ENCODE measurements at regions not wholly inside any gene's neighbourhood (a gene's known extent, or its start where the extent isn't known, plus 50 kb on each side); places are given as distances from the start of the nearest gene placed in this dataset.

- Histone ChIP-seq H3K4me1 (ENCODE audit: insufficient read depth, poor library complexity, severe bottlenecking) (peaks cover 27% of the 10 kb centered on the region), H3K27ac (ENCODE audit: poor library complexity, severe bottlenecking) (peak overlapping the region; percentile 98), H3K4me3 (ENCODE audit: severe bottlenecking) (no peak overlapping the region), H3K27me3 (ENCODE audit: insufficient read depth, poor library complexity, severe bottlenecking) (no peaks in the 10 kb centered on the region), H3K36me3 (ENCODE audit: low read depth) (no peaks in the 10 kb centered on the region), H3K9me3 (ENCODE audit: severe bottlenecking) (no peaks in the 10 kb centered on the region)
- ATAC-seq (ENCODE audit: low read depth) = no peak
- no peak for DNase-seq (ENCODE audit: low spot score)
- no peak for TF ChIP-seq CTCF (IDR thresholded peaks at IDR 0.05; ENCODE audit: poor library complexity, severe bottlenecking)
Measured at GRCh38 chr9:109557481-109557880, 59.4 kb upstream of the PTPN3 start.

GRCh38 chr9:109558718-109559151 lies 60.6 kb upstream of the PTPN3 start:
- DNase-seq (ENCODE audit: low spot score) (no peak), ATAC-seq (ENCODE audit: low read depth) (no peak)
- H3K4me1 ChIP-seq (ENCODE audit: insufficient read depth, poor library complexity, severe bottlenecking) = peaks cover 27% of the 10 kb centered on the region
- H3K9me3 ChIP-seq (ENCODE audit: severe bottlenecking) = no peaks in the 10 kb centered on the region
- no peak overlapping the region for H3K27ac ChIP-seq (ENCODE audit: poor library complexity, severe bottlenecking)
- H3K4me3 ChIP-seq (ENCODE audit: severe bottlenecking) = no peak overlapping the region
- no peaks in the 10 kb centered on the region for H3K27me3 ChIP-seq (ENCODE audit: insufficient read depth, poor library complexity, severe bottlenecking)
- no peaks in the 10 kb centered on the region for H3K36me3 ChIP-seq (ENCODE audit: low read depth)
- no peak for TF ChIP-seq CTCF (IDR thresholded peaks at IDR 0.05; ENCODE audit: poor library complexity, severe bottlenecking)

GRCh38 chr9:109560470-109561132 lies 62.5 kb upstream of the PTPN3 start:
- Histone ChIP-seq H3K27ac (ENCODE audit: poor library complexity, severe bottlenecking) (no peak overlapping the region), H3K9me3 (ENCODE audit: severe bottlenecking) (no peaks in the 10 kb centered on the region), H3K27me3 (ENCODE audit: insufficient read depth, poor library complexity, severe bottlenecking) (no peaks in the 10 kb centered on the region), H3K4me3 (ENCODE audit: severe bottlenecking) (no peak overlapping the region), H3K4me1 (ENCODE audit: insufficient read depth, poor library complexity, severe bottlenecking) (peaks cover 19% of the 10 kb centered on the region), H3K36me3 (ENCODE audit: low read depth) (no peaks in the 10 kb centered on the region)
- DNase-seq (ENCODE audit: low spot score) (no peak), ATAC-seq (ENCODE audit: low read depth) (no peak)
- no peak for TF ChIP-seq CTCF (IDR thresholded peaks at IDR 0.05; ENCODE audit: poor library complexity, severe bottlenecking)

- no peaks in the 10 kb centered on the region for H3K27me3 ChIP-seq (ENCODE audit: insufficient read depth, poor library complexity, severe bottlenecking)
- no peak overlapping the region for H3K27ac ChIP-seq (ENCODE audit: poor library complexity, severe bottlenecking)
- TF ChIP-seq CTCF (IDR thresholded peaks at IDR 0.05; ENCODE audit: poor library complexity, severe bottlenecking) = no peak
- ATAC-seq (ENCODE audit: low read depth) (no peak), DNase-seq (ENCODE audit: low spot score) (no peak)
- no peaks in the 10 kb centered on the region for H3K36me3 ChIP-seq (ENCODE audit: low read depth)
- H3K4me3 ChIP-seq (ENCODE audit: severe bottlenecking) = no peak overlapping the region
- no peaks in the 10 kb centered on the region for H3K9me3 ChIP-seq (ENCODE audit: severe bottlenecking)
- peaks cover 16% of the 10 kb centered on the region for H3K4me1 ChIP-seq (ENCODE audit: insufficient read depth, poor library complexity, severe bottlenecking)
Measured at GRCh38 chr9:109561137-109561536, 63.0 kb upstream of the PTPN3 start.

- H3K9me3 ChIP-seq (ENCODE audit: severe bottlenecking) = no peaks in the 10 kb centered on the region
- DNase-seq (ENCODE audit: low spot score) (no peak), ATAC-seq (ENCODE audit: low read depth) (no peak)
- TF ChIP-seq CTCF (IDR thresholded peaks at IDR 0.05; ENCODE audit: poor library complexity, severe bottlenecking) = no peak
- no peak overlapping the region for H3K27ac ChIP-seq (ENCODE audit: poor library complexity, severe bottlenecking)
- H3K4me1 ChIP-seq (ENCODE audit: insufficient read depth, poor library complexity, severe bottlenecking) = no peaks in the 10 kb centered on the region
- H3K4me3 ChIP-seq (ENCODE audit: severe bottlenecking) = no peak overlapping the region
- no peaks in the 10 kb centered on the region for H3K36me3 ChIP-seq (ENCODE audit: low read depth)
- H3K27me3 ChIP-seq (ENCODE audit: insufficient read depth, poor library complexity, severe bottlenecking) = no peaks in the 10 kb centered on the region
Measured at GRCh38 chr9:109568089-109568488, 70.0 kb upstream of the PTPN3 start.
